Suprapubic skin (tissue), 4 donors: ENCODE measurements at regions not wholly inside any gene's neighbourhood (a gene's known extent, or its start where the extent isn't known, plus 50 kb on each side); places are given as distances from the start of the nearest gene placed in this dataset.
A peak's percentile ranks its signal among the peaks of the same experiment; 100 is the strongest.

Source experiments
- DNase-seq, 2 donors: peaks; one replicate each; pipeline ENCODE4 v3.0.0-alpha.2; 2019; ENCODE audit warnings: low spot score in 2 of 2
- H3K27ac ChIP-seq: fragments of 200-600 bp; sonication (generic); one replicate; pipeline ENCODE4 v1.5.1; 2019
- H3K27me3 ChIP-seq: fragments of 200-600 bp; sonication (generic); one replicate; pipeline ENCODE4 v1.5.1; 2019
- H3K36me3 ChIP-seq: fragments of 200-600 bp; sonication (generic); one replicate; pipeline ENCODE4 v1.5.1; 2019
- H3K4me1 ChIP-seq: fragments of 200-600 bp; sonication (generic); one replicate; pipeline ENCODE4 v1.5.1; 2019
- H3K4me3 ChIP-seq: fragments of 200-600 bp; sonication (generic); one replicate; pipeline ENCODE4 v1.5.1; 2019; ENCODE audit warnings: mild to moderate bottlenecking
- H3K9me3 ChIP-seq: fragments of 200-600 bp; sonication (generic); one replicate; pipeline ENCODE4 v1.5.1; 2019
- EP300 ChIP-seq: sonication (generic); formaldehyde crosslinking; IDR thresholded peaks from one replicate; pipeline ENCODE4 v1.6.1; 2017; ENCODE audit warnings: antibody characterized with exemption
- POLR2A ChIP-seq, 2 donors: fragments of 450-650 bp; IDR thresholded peaks; one replicate each; pipeline ENCODE4 v1.6.1; 2017; ENCODE audit warnings: antibody characterized with exemption in 2 of 2, mild to moderate bottlenecking in 2 of 2, moderate library complexity in 2 of 2
- POLR2AphosphoS5 ChIP-seq, 3 donors: sonication (generic); formaldehyde crosslinking; IDR thresholded peaks; one replicate each; pipeline ENCODE4 v1.6.1; 2017; ENCODE audit warnings: antibody characterized with exemption in 3 of 3
- WGBS: methylation state at CpG from one replicate; pipeline ENCODE4 v1.1.5; 2018; 5-methylcytosine and 5-hydroxymethylcytosine counted together
- TF ChIP-seq, protein P1 (sequence below), 2 donors: fragments of 200-600 bp in 1 of 2; fragments of 450-650 bp in 1 of 2; sonication (generic) in 1 of 2; IDR thresholded peaks; one replicate each; pipeline ENCODE4 v1.5.1; 2016 to 2019; ENCODE audit warnings: antibody characterized with exemption in 2 of 2, mild to moderate bottlenecking in 1 of 2, moderate library complexity in 1 of 2

GRCh38 chr6:48837744-48838143 lies 625.3 kb downstream of the MMUT start:
- H3K27me3 ChIP-seq = no peaks in the 10 kb centered on the region
- no peaks in the 10 kb centered on the region for H3K36me3 ChIP-seq
- H3K27ac ChIP-seq = no peak overlapping the region
- WGBS = 54% methylated on average over 3 of the region's 3 CpGs
- TF ChIP-seq, protein P1, sequence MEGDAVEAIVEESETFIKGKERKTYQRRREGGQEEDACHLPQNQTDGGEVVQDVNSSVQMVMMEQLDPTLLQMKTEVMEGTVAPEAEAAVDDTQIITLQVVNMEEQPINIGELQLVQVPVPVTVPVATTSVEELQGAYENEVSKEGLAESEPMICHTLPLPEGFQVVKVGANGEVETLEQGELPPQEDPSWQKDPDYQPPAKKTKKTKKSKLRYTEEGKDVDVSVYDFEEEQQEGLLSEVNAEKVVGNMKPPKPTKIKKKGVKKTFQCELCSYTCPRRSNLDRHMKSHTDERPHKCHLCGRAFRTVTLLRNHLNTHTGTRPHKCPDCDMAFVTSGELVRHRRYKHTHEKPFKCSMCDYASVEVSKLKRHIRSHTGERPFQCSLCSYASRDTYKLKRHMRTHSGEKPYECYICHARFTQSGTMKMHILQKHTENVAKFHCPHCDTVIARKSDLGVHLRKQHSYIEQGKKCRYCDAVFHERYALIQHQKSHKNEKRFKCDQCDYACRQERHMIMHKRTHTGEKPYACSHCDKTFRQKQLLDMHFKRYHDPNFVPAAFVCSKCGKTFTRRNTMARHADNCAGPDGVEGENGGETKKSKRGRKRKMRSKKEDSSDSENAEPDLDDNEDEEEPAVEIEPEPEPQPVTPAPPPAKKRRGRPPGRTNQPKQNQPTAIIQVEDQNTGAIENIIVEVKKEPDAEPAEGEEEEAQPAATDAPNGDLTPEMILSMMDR (IDR thresholded peaks at IDR 0.05) = no peak
- TF ChIP-seq POLR2AphosphoS5 (IDR thresholded peaks at IDR 0.05) = no peak
- TF ChIP-seq POLR2A (IDR thresholded peaks at IDR 0.05) = no peak
- no peak for TF ChIP-seq EP300
- H3K4me1 ChIP-seq = no peaks in the 10 kb centered on the region
- no peak overlapping the region for H3K4me3 ChIP-seq
- peaks cover 7% of the 10 kb centered on the region for H3K9me3 ChIP-seq
- no peak for DNase-seq

DNA sequence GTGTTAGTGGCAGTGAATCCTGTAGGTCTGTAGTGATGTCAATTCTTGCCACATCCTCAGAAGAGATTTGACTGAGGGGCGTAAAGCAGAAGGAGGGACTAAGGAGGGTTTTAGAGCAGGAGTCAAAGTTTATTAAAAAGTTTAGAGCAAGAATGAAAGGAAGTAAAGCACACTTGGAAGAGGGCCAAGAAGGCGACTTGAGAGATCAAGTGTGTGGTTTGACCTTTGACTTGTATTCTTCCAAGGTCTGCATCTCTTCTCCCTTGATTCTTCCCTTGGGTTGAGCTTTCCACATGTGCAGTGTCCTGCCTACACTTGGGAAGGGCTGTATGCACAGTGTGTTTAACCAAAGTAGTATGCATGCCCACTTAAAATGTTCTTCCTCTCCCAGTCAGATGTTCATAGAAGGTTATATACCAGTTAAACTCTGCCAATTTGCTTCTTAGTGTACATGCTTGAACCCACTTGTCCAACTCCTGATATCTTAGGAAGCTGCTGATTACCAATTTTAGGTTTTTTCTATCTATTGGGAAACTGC lies 627.6 kb downstream of the MMUT start:
- Histone ChIP-seq H3K9me3 (no peaks in the 10 kb centered on the region), H3K4me1 (no peaks in the 10 kb centered on the region), H3K27me3 (no peaks in the 10 kb centered on the region), H3K27ac (no peak overlapping the region), H3K36me3 (no peaks in the 10 kb centered on the region), H3K4me3 (no peak overlapping the region)
- TF ChIP-seq EP300 = no peak
- no peak for TF ChIP-seq POLR2A (IDR thresholded peaks at IDR 0.05)
- TF ChIP-seq, protein P1 (IDR thresholded peaks at IDR 0.05) = no peak
- TF ChIP-seq POLR2AphosphoS5 (IDR thresholded peaks at IDR 0.05) = no peak
- WGBS = 46% methylated on average over 2 of the region's 2 CpGs
- DNase-seq = no peak

GRCh38 chr6:48834706-48835105 lies 628.3 kb downstream of the MMUT start:
- no peak for TF ChIP-seq POLR2A (IDR thresholded peaks at IDR 0.05)
- no peak for TF ChIP-seq EP300
- no peak for TF ChIP-seq POLR2AphosphoS5 (IDR thresholded peaks at IDR 0.05)
- TF ChIP-seq, protein P1 (IDR thresholded peaks at IDR 0.05) = no peak
- Histone ChIP-seq H3K4me1 (no peaks in the 10 kb centered on the region), H3K27me3 (no peaks in the 10 kb centered on the region), H3K27ac (no peak overlapping the region), H3K36me3 (no peaks in the 10 kb centered on the region), H3K9me3 (no peaks in the 10 kb centered on the region), H3K4me3 (no peak overlapping the region)
- no peak for DNase-seq

GRCh38 chr6:48833916-48834315 lies 629.1 kb downstream of the MMUT start:
- Histone ChIP-seq H3K27me3 (no peaks in the 10 kb centered on the region), H3K4me1 (no peaks in the 10 kb centered on the region), H3K4me3 (no peak overlapping the region), H3K36me3 (no peaks in the 10 kb centered on the region), H3K9me3 (no peaks in the 10 kb centered on the region), H3K27ac (no peak overlapping the region)
- 84% methylated on average over 1 of the region's 1 CpG for WGBS
- TF ChIP-seq EP300 = no peak
- TF ChIP-seq POLR2AphosphoS5 (IDR thresholded peaks at IDR 0.05) = no peak
- TF ChIP-seq, protein P1 (IDR thresholded peaks at IDR 0.05) = no peak
- TF ChIP-seq POLR2A (IDR thresholded peaks at IDR 0.05) = no peak
- DNase-seq = no peak

GRCh38 chr6:48826901-48827701 lies 636.0 kb downstream of the MMUT start:
- 36% methylated on average over 6 of the region's 6 CpGs for WGBS
- peak in 1 of 2 donors; percentile 60 for DNase-seq
- no peaks in the 10 kb centered on the region for H3K27me3 ChIP-seq
- no peak overlapping the region for H3K4me3 ChIP-seq
- peak overlapping the region; percentile 74 for H3K27ac ChIP-seq
- no peak for TF ChIP-seq POLR2A (IDR thresholded peaks at IDR 0.05)
- no peak for TF ChIP-seq POLR2AphosphoS5 (IDR thresholded peaks at IDR 0.05)
- no peak for TF ChIP-seq EP300
- TF ChIP-seq, protein P1 (IDR thresholded peaks at IDR 0.05) = no peak
- no peaks in the 10 kb centered on the region for H3K36me3 ChIP-seq
- no peaks in the 10 kb centered on the region for H3K4me1 ChIP-seq
- H3K9me3 ChIP-seq = no peaks in the 10 kb centered on the region
